ENCODE measurements at regions not wholly inside any gene's neighbourhood (a gene's known extent, or its start where the extent isn't known, plus 50 kb on each side); places are given as distances from the start of the nearest gene placed in this dataset.
A peak's percentile ranks its signal among the peaks of the same experiment; 100 is the strongest.

- no peak for DNase-seq
Observed at GRCh38 chr6:148110925-148111324, 231.7 kb upstream of the SASH1 start.

GRCh38 chr6:148112851-148113319 lies 229.8 kb upstream of the SASH1 start:
- DNase-seq = peak; percentile 12 to 48 (median 39)

GRCh38 chr6:148116001-148116400 lies 226.6 kb upstream of the SASH1 start:
- no peak for DNase-seq

- DNase-seq = no peak
Observed at GRCh38 chr6:148118244-148118643, 224.4 kb upstream of the SASH1 start.

- no peak for DNase-seq
Observed at GRCh38 chr6:148128014-148128730, 214.5 kb upstream of the SASH1 start.

- DNase-seq = no peak
Observed at GRCh38 chr6:148134592-148134991, 208.0 kb upstream of the SASH1 start.

- no peak for DNase-seq
Observed at GRCh38 chr6:148136586-148136985, 206.1 kb upstream of the SASH1 start.

- DNase-seq = no peak
Observed at GRCh38 chr6:148137652-148138051, 205.0 kb upstream of the SASH1 start.

GRCh38 chr6:148138573-148138972 lies 204.1 kb upstream of the SASH1 start:
- no peak for DNase-seq

- DNase-seq = no peak
Observed at GRCh38 chr6:148140772-148141557, 201.7 kb upstream of the SASH1 start.

GRCh38 chr6:148142821-148143220 lies 199.8 kb upstream of the SASH1 start:
- DNase-seq = no peak

- DNase-seq = no peak
Observed at GRCh38 chr6:148143771-148144170, 198.9 kb upstream of the SASH1 start.

GRCh38 chr6:148144917-148145521 lies 197.6 kb upstream of the SASH1 start:
- DNase-seq = peak; percentile 69 to 88 (median 79)

GRCh38 chr6:148146717-148147462 lies 195.7 kb upstream of the SASH1 start:
- no peak for DNase-seq

GRCh38 chr6:148147463-148147830 lies 195.2 kb upstream of the SASH1 start:
- DNase-seq = no peak

- no peak for DNase-seq
Observed at GRCh38 chr6:148151896-148152643, 190.6 kb upstream of the SASH1 start.

GRCh38 chr6:148154668-148155067 lies 188.0 kb upstream of the SASH1 start:
- DNase-seq = no peak

GRCh38 chr6:148155293-148155692 lies 187.3 kb upstream of the SASH1 start:
- DNase-seq = no peak

GRCh38 chr6:148157841-148158240 lies 184.8 kb upstream of the SASH1 start:
- no peak for DNase-seq

- no peak for DNase-seq
Observed at GRCh38 chr6:148164645-148165044, 178.0 kb upstream of the SASH1 start.

GRCh38 chr6:148166339-148166968 lies 176.2 kb upstream of the SASH1 start:
- peak in 3 of 4 experiments; percentile 38 to 63 (median 53) for DNase-seq

- DNase-seq = no peak
Observed at GRCh38 chr6:148169706-148170105, 172.9 kb upstream of the SASH1 start.

All from suppressor macrophage (primary cell).